K562 (cell line): ENCODE measurements at regions not wholly inside any gene's neighbourhood (a gene's known extent, or its start where the extent isn't known, plus 50 kb on each side); places are given as distances from the start of the nearest gene placed in this dataset.

Experiments used
- ATAC-seq: fragments of 200-7000 bp; cut with Tn5 transposase; 3 replicates; pipeline ENCODE4 v1.9.1; 2020; ENCODE audit warnings: moderate library complexity
- BruUV-seq: library from RNA; stranded (reverse); fragments of 400-500 nt; replicated peaks from 2 replicates; lab custom pipeline; 2021; lab: Mats Ljungman, UMichigan
- CTCF ChIA-PET: fragments of 300-600 bp; formaldehyde crosslinking; extraction: SDS; loops from one replicate; lab custom pipeline; 2021; ENCODE audit warnings: low intra/inter-chr PET ratio; lab: Yijun Ruan, JAX
- POLR2A ChIA-PET: fragments of 300-600, 350-650 bp; sonication (Branson Sonifier 250); formaldehyde crosslinking; extraction: SDS; loops from one replicate; lab custom pipeline; 2021; ENCODE audit warnings: antibody characterized with exemption, inconsistent platforms; lab: Yijun Ruan, JAX
- DNase-seq, 4 experiments: peaks; one replicate each; pipeline versions ENCODE4 v3.0.0 to v3.0.0-alpha.2; 2011 to 2018; ENCODE audit warnings: low spot score in 3 of 4, mixed read lengths in 3 of 4; ENCODE audit errors: extremely low read depth in 1 of 4
- FAIRE-seq: peaks from 2 replicates; lab custom pipeline; 2011; peaks lifted over from hg19 to GRCh38; lab: Jason Lieb, UNC
- H2AFZ ChIP-seq: 2 replicates; pipeline ENCODE4 v1.6.0; 2011; ENCODE audit warnings: low read depth, low read length, control low read depth, inconsistent platforms
- H3K27ac ChIP-seq: fragments of 200-600 bp; 3 replicates; pipeline ENCODE4 v1.8.0; 2011; ENCODE audit warnings: low read depth, mild to moderate bottlenecking, control low read depth, inconsistent platforms, low read length, moderate library complexity, mixed read lengths; ENCODE audit errors: extremely low read depth
- H3K27me3 ChIP-seq, 2 experiments: fragments of 300-600 bp in 1 of 2; 2 replicates in 1 of 2; 3 replicates in 1 of 2; pipeline versions ENCODE4 v1.6.0 to v1.8.0; 2011; ENCODE audit warnings: inconsistent platforms in 2 of 2, low read length in 2 of 2, mild to moderate bottlenecking in 1 of 2, mixed read lengths in 1 of 2, moderate library complexity in 1 of 2; ENCODE audit not compliant: control insufficient read depth in 2 of 2, insufficient read depth in 2 of 2
- H3K36me3 ChIP-seq: fragments of 300-600 bp; 3 replicates; pipeline ENCODE4 v1.8.0; 2011; ENCODE audit warnings: mild to moderate bottlenecking, low read length, inconsistent platforms; ENCODE audit not compliant: control insufficient read depth, insufficient read depth
- H3K4me1 ChIP-seq, 2 experiments: fragments of 200-600 bp in 1 of 2; replicated peaks in 1 of 2; 2 replicates in 1 of 2; 3 replicates in 1 of 2; pipeline versions ENCODE4 v1.5.1 to v1.8.0; 2011; ENCODE audit warnings: inconsistent platforms in 2 of 2, low read length in 2 of 2, mild to moderate bottlenecking in 1 of 2, mixed read lengths in 1 of 2, moderate library complexity in 1 of 2; ENCODE audit not compliant: control insufficient read depth in 2 of 2, insufficient read depth in 2 of 2
- H3K4me2 ChIP-seq: 2 replicates; pipeline ENCODE4 v1.6.1; 2011; ENCODE audit warnings: low read length, control low read depth, inconsistent platforms, mixed read lengths; ENCODE audit not compliant: insufficient read depth
- H3K4me3 ChIP-seq: fragments of 200-600 bp; sonication (generic), shearing (Covaris generic); 2 replicates; pipeline ENCODE4 v1.5.1; 2016; ENCODE audit warnings: control low read depth, inconsistent platforms
- H3K79me2 ChIP-seq: fragments of 200-600 bp; 3 replicates; pipeline ENCODE4 v1.8.0; 2011; ENCODE audit warnings: low read length, inconsistent platforms; ENCODE audit not compliant: control insufficient read depth, insufficient read depth
- H3K9ac ChIP-seq, 2 experiments: 2 replicates each; pipeline versions ENCODE4 v1.6.0 to v1.6.1; 2011; ENCODE audit warnings: low read depth in 2 of 2, low read length in 2 of 2, control low read depth in 1 of 2, inconsistent platforms in 1 of 2, mild to moderate bottlenecking in 1 of 2, mixed read lengths in 1 of 2; ENCODE audit not compliant: insufficient read depth in 1 of 2
- H3K9me1 ChIP-seq: one replicate; pipeline ENCODE4 v1.6.0; 2011; ENCODE audit warnings: inconsistent platforms, mild to moderate bottlenecking, low read length, moderate library complexity; ENCODE audit not compliant: control insufficient read depth, insufficient read depth
- H3K9me3 ChIP-seq: replicated peaks from 2 replicates; pipeline ENCODE4 v1.5.1; 2011; ENCODE audit warnings: low read depth, low read length, inconsistent platforms; ENCODE audit not compliant: control insufficient read depth, insufficient read depth
- H4K20me1 ChIP-seq: replicated peaks from 2 replicates; pipeline ENCODE4 v1.6.1; 2011; ENCODE audit warnings: low read length, inconsistent platforms, mixed read lengths; ENCODE audit not compliant: control insufficient read depth, insufficient read depth
- DNMT1 ChIP-seq: fragments of 450-650 bp; IDR thresholded peaks from 2 replicates; pipeline ENCODE4 v1.6.1; 2016; ENCODE audit warnings: antibody characterized with exemption, mild to moderate bottlenecking
- ESRRB ChIP-seq: fragments of 250-450 bp; sonication (Bioruptor Pico); IDR thresholded peaks from 2 replicates; pipeline ENCODE4 v1.5.0; 2020; ENCODE audit warnings: mild to moderate bottlenecking, moderate library complexity, borderline replicate concordance
- FOXP1 ChIP-seq: sonication (generic); formaldehyde crosslinking; IDR thresholded peaks from 2 replicates; pipeline ENCODE4 v1.8.0; 2022; ENCODE audit warnings: mild to moderate bottlenecking, missing genetic modification reagents
- IRF2 ChIP-seq: sonication (generic); formaldehyde crosslinking; IDR thresholded peaks from 2 replicates; pipeline ENCODE4 v1.8.1; 2022; ENCODE audit warnings: mild to moderate bottlenecking, missing genetic modification reagents
- MBD1 ChIP-seq: fragments of 250-450 bp; sonication (Bioruptor Pico); IDR thresholded peaks from 2 replicates; pipeline ENCODE4 v1.8.0; 2022; ENCODE audit warnings: inconsistent platforms
- MECOM ChIP-seq: fragments of 250-450 bp; sonication (Bioruptor Pico); IDR thresholded peaks from 2 replicates; pipeline ENCODE4 v1.8.0; 2022; ENCODE audit warnings: inconsistent platforms
- NELFE ChIP-seq: IDR thresholded peaks from 2 replicates; pipeline ENCODE4 v1.6.1; 2011; ENCODE audit warnings: mild to moderate bottlenecking; ENCODE audit not compliant: insufficient read depth, insufficient read length
- POLR2G ChIP-seq: fragments of 200-400 bp; formaldehyde crosslinking; IDR thresholded peaks from 2 replicates; pipeline ENCODE4 v1.6.1; 2017; ENCODE audit warnings: low read depth, mild to moderate bottlenecking, antibody characterized with exemption, low read length, moderate library complexity
- RCOR1 ChIP-seq, 2 experiments: IDR thresholded peaks; 2 replicates each; pipeline ENCODE4 v1.6.1; 2012; ENCODE audit warnings: low read depth in 2 of 2, low read length in 2 of 2, borderline replicate concordance in 1 of 2, improper control_type of control experiment in 1 of 2
- ZBTB8A ChIP-seq: fragments of 450-650 bp; IDR thresholded peaks from 2 replicates; pipeline ENCODE4 v1.6.1; 2018; ENCODE audit warnings: mild to moderate bottlenecking, moderate library complexity; ENCODE audit not compliant: partially characterized antibody
- ZNF212 ChIP-seq: fragments of 450-650 bp; formaldehyde crosslinking; IDR thresholded peaks from 2 replicates; pipeline ENCODE4 v1.4.0; 2020; ENCODE audit warnings: mild to moderate bottlenecking
- ZNF24 ChIP-seq: fragments of 450-650 bp; IDR thresholded peaks from 2 replicates; pipeline ENCODE4 v1.6.1; 2016
- ZNF263 ChIP-seq: sonication (generic); formaldehyde crosslinking; IDR thresholded peaks from 2 replicates; pipeline ENCODE4 v1.8.0; 2022; ENCODE audit warnings: mild to moderate bottlenecking, missing genetic modification reagents, borderline replicate concordance
- ZNF778 ChIP-seq: fragments of 450-650 bp; formaldehyde crosslinking; IDR thresholded peaks from 2 replicates; pipeline ENCODE4 v1.4.0; 2020; ENCODE audit warnings: mild to moderate bottlenecking, moderate library complexity
- whole genome bisulfite sequencing: fragments of 100-300 bp; shearing (Covaris generic); methylation state at CpG from one replicate; pipeline ENCODE4 v1.1.6; 2016; ENCODE audit warnings: low coverage, mixed read lengths; ENCODE audit not compliant: insufficient coverage; ENCODE audit errors: missing lambda C conversion rate; 5-methylcytosine and 5-hydroxymethylcytosine counted together
- in situ Hi-C: fragments of 300-500 bp; cut with MboI; formaldehyde crosslinking; loops from 4 replicates; pipeline ENCODE4 v1.15.0; 2018; ENCODE audit warnings: inconsistent platforms, mixed read lengths
- intact Hi-C: fragments of 100-400 bp; cut with micrococcal nuclease; formaldehyde crosslinking; loops from 2 replicates; pipeline ENCODE4 v1.14.2; 2022
- TF ChIP-seq, protein P1 (sequence below): fragments of 450-650 bp; IDR thresholded peaks from 2 replicates; pipeline ENCODE4 v1.6.1; 2018; ENCODE audit warnings: mild to moderate bottlenecking, low read depth; ENCODE audit not compliant: partially characterized antibody
- TF ChIP-seq, protein P2 (sequence below): fragments of 250-450 bp; sonication (Bioruptor Pico); IDR thresholded peaks from 2 replicates; pipeline ENCODE4 v1.4.0; 2020

DNA sequence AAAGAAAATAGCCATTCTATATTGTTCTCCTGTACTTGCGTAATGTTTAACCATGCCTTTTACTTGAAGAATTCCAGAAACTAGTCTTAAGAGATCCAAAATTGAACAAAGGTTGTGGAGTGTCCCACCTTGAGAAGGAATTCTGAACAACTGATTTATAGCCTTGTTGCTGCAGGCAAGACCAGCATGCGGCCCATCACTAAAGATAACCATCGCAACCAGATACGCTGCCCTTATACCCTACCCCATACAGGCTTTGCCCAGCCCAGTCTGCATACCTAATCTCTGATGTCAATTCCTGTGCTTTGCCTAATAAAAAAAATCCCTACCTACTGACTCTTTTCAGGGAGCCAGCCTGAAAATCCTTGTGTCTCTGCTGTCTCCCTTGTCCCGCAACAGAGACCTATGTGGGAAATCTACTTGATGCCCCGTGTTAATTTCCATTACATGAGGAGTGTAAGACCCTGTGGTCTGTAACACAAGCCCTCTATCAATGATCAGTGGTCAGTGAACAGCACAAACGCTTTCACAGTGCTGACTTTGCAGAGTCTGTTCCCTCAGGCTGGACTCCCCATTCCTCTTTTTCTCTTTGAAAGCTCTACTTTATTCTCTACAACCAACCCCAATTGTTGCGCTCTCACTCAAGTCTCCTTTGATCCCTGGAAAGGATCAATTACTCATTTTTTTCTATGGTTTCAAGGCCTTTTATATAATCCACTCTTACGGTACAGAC is 125.7 kb upstream of the BTBD3 start:
- H3K9me1 ChIP-seq, result no peaks in the 10 kb centered on the region
- H4K20me1 ChIP-seq, result no peaks in the 10 kb centered on the region
- no peak overlapping the region for H3K27ac ChIP-seq
- no peak overlapping the region for H2AFZ ChIP-seq
- no peaks in the 10 kb centered on the region for H3K27me3 ChIP-seq
- intact Hi-C loops (no loop called here), in situ Hi-C loops (no loop called here)
- no peak for TF ChIP-seq MBD1 (CRISPR knock-in tag)
- TF ChIP-seq, protein P1, sequence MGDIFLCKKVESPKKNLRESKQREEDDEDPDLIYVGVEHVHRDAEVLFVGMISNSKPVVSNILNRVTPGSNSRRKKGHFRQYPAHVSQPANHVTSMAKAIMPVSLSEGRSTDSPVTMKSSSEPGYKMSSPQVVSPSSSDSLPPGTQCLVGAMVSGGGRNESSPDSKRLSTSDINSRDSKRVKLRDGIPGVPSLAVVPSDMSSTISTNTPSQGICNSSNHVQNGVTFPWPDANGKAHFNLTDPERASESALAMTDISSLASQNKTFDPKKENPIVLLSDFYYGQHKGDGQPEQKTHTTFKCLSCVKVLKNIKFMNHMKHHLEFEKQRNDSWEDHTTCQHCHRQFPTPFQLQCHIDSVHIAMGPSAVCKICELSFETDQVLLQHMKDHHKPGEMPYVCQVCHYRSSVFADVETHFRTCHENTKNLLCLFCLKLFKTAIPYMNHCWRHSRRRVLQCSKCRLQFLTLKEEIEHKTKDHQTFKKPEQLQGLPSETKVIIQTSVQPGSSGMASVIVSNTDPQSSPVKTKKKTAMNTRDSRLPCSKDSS, result no peak
- TF ChIP-seq POLR2G, result no peak
- TF ChIP-seq ZBTB8A, result no peak
- no peak for TF ChIP-seq MECOM
- no peak for TF ChIP-seq NELFE
- TF ChIP-seq ZNF212 (CRISPR knock-in tag), result no peak
- no peak for TF ChIP-seq ZNF24
- no peak for TF ChIP-seq FOXP1 (CRISPR knock-in tag)
- no peak for TF ChIP-seq ZNF778 (CRISPR knock-in tag)
- TF ChIP-seq, protein P2, sequence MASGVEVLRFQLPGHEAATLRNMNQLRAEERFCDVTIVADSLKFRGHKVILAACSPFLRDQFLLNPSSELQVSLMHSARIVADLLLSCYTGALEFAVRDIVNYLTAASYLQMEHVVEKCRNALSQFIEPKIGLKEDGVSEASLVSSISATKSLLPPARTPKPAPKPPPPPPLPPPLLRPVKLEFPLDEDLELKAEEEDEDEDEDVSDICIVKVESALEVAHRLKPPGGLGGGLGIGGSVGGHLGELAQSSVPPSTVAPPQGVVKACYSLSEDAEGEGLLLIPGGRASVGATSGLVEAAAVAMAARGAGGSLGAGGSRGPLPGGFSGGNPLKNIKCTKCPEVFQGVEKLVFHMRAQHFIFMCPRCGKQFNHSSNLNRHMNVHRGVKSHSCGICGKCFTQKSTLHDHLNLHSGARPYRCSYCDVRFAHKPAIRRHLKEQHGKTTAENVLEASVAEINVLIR (CRISPR knock-in tag), result no peak
- TF ChIP-seq RCOR1 (IDR thresholded peaks at IDR 0.05; ENCODE audit: borderline replicate concordance in 1 of 2, low read depth in 2 of 2, low read length in 2 of 2), result no peak
- TF ChIP-seq IRF2 (CRISPR knock-in tag), result no peak
- TF ChIP-seq DNMT1, result no peak
- TF ChIP-seq ESRRB (CRISPR knock-in tag), result no peak
- TF ChIP-seq ZNF263 (CRISPR knock-in tag), result no peak
- ATAC-seq, result no peak
- no peak overlapping the region for H3K9ac ChIP-seq
- no peaks in the 10 kb centered on the region for H3K4me1 ChIP-seq
- no peak overlapping the region for H3K4me3 ChIP-seq
- no peak for FAIRE-seq
- H3K9me3 ChIP-seq, result no peaks in the 10 kb centered on the region
- BruUV-seq, result no TSS peak
- POLR2A ChIA-PET, result no interaction called here
- H3K79me2 ChIP-seq, result no peaks in the 10 kb centered on the region
- H3K4me2 ChIP-seq, result no peak overlapping the region
- 0% methylated on average over 7 of the region's 9 CpGs for WGBS
- CTCF ChIA-PET, result no interaction called here
- no peaks in the 10 kb centered on the region for H3K36me3 ChIP-seq
- no peak for DNase-seq
